Activated B cell treated with CpG ODN at 0.5 μM for 24 hours (primary cell): ENCODE measurements at regions not wholly inside any gene's neighbourhood (a gene's known extent, or its start where the extent isn't known, plus 50 kb on each side); places are given as distances from the start of the nearest gene placed in this dataset.

Experiments
- ATAC-seq: fragments of 200-7000 bp; cut with Tn5 transposase; one replicate; pipeline ENCODE4 v1.10.0; 2021; ENCODE audit warnings: low read depth, mild to moderate bottlenecking, moderate library complexity
- CTCF ChIA-PET: fragments of 350-600 bp; sonication (Branson Sonifier 250); formaldehyde crosslinking; loops from one replicate; lab custom pipeline; 2021; ENCODE audit warnings: antibody characterized with exemption; lab: Charles Lee
- POLR2A ChIA-PET: fragments of 350-600 bp; sonication (Branson Sonifier 250); formaldehyde crosslinking; loops from one replicate; lab custom pipeline; 2021; ENCODE audit warnings: antibody characterized with exemption; lab: Charles Lee
- DNase-seq: peaks from one replicate; pipeline ENCODE4 v3.0.0; 2022
- H3K27ac Mint-ChIP-seq: one replicate; pipeline ENCODE4 v1.8.0; 2020; ENCODE audit warnings: mixed read lengths
- H3K27me3 Mint-ChIP-seq: one replicate; pipeline ENCODE4 v1.8.0; 2021; ENCODE audit warnings: mixed read lengths
- H3K36me3 Mint-ChIP-seq: one replicate; pipeline ENCODE4 v1.8.0; 2021; ENCODE audit warnings: low read depth, mixed read lengths
- H3K4me1 Mint-ChIP-seq: one replicate; pipeline ENCODE4 v1.8.0; 2021; ENCODE audit warnings: mixed read lengths
- H3K4me3 Mint-ChIP-seq: one replicate; pipeline ENCODE4 v1.8.0; 2020; ENCODE audit warnings: mild to moderate bottlenecking, mixed read lengths
- H3K9me3 Mint-ChIP-seq: one replicate; pipeline ENCODE4 v1.8.0; 2020; ENCODE audit warnings: mixed read lengths
- intact Hi-C: fragments of 100-400 bp; cut with micrococcal nuclease; formaldehyde crosslinking; loops from one replicate; pipeline ENCODE4 v1.15.1; 2024
- TF ChIP-seq, protein P1 (sequence below): fragments of 200-600 bp; IDR thresholded peaks from one replicate; pipeline ENCODE4 v1.8.0; 2022; ENCODE audit warnings: antibody characterized with exemption, mild to moderate bottlenecking

- CTCF ChIA-PET, result no interaction called here
- intact Hi-C loops, result no loop called here
- Mint-ChIP-seq H3K4me1 (no peaks in the 10 kb centered on the region), H3K4me3 (no peak overlapping the region), H3K27ac (no peak overlapping the region), H3K36me3 (no peaks in the 10 kb centered on the region), H3K27me3 (no peaks in the 10 kb centered on the region), H3K9me3 (peaks cover 7% of the 10 kb centered on the region)
- POLR2A ChIA-PET, result no interaction called here
- DNase-seq (no peak), ATAC-seq (no peak)
- TF ChIP-seq, protein P1, sequence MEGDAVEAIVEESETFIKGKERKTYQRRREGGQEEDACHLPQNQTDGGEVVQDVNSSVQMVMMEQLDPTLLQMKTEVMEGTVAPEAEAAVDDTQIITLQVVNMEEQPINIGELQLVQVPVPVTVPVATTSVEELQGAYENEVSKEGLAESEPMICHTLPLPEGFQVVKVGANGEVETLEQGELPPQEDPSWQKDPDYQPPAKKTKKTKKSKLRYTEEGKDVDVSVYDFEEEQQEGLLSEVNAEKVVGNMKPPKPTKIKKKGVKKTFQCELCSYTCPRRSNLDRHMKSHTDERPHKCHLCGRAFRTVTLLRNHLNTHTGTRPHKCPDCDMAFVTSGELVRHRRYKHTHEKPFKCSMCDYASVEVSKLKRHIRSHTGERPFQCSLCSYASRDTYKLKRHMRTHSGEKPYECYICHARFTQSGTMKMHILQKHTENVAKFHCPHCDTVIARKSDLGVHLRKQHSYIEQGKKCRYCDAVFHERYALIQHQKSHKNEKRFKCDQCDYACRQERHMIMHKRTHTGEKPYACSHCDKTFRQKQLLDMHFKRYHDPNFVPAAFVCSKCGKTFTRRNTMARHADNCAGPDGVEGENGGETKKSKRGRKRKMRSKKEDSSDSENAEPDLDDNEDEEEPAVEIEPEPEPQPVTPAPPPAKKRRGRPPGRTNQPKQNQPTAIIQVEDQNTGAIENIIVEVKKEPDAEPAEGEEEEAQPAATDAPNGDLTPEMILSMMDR, result no peak
Observed at GRCh38 chr13:56917966-56918365, 222.8 kb upstream of the PRR20A start.

- ChIA-PET CTCF (no interaction called here), POLR2A (no interaction called here)
- intact Hi-C loops, result no loop called here
- DNase-seq (no peak), ATAC-seq (no peak)
- Mint-ChIP-seq H3K36me3 (no peaks in the 10 kb centered on the region), H3K4me3 (no peak overlapping the region), H3K9me3 (peaks cover 10% of the 10 kb centered on the region), H3K4me1 (no peaks in the 10 kb centered on the region), H3K27ac (no peak overlapping the region), H3K27me3 (no peaks in the 10 kb centered on the region)
- TF ChIP-seq, protein P1, result no peak
Observed at GRCh38 chr13:56923626-56924140, 217.0 kb upstream of the PRR20A start.

GRCh38 chr13:56924401-56924800 is 216.3 kb upstream of the PRR20A start:
- DNase-seq (no peak), ATAC-seq (no peak)
- Mint-ChIP-seq H3K36me3 (no peaks in the 10 kb centered on the region), H3K9me3 (peaks cover 13% of the 10 kb centered on the region), H3K4me3 (no peak overlapping the region), H3K27ac (no peak overlapping the region), H3K4me1 (no peaks in the 10 kb centered on the region), H3K27me3 (no peaks in the 10 kb centered on the region)
- ChIA-PET CTCF (no interaction called here), POLR2A (no interaction called here)
- TF ChIP-seq, protein P1, result no peak
- intact Hi-C loops, result no loop called here

- H3K4me3 Mint-ChIP-seq, result no peak overlapping the region
- DNase-seq, result no peak
- intact Hi-C loops, result no loop called here
- POLR2A ChIA-PET, result no interaction called here
- TF ChIP-seq, protein P1, result no peak
- no peaks in the 10 kb centered on the region for H3K4me1 Mint-ChIP-seq
- no peaks in the 10 kb centered on the region for H3K36me3 Mint-ChIP-seq
- no peak for ATAC-seq
- H3K27ac Mint-ChIP-seq, result no peak overlapping the region
- CTCF ChIA-PET, result no interaction called here
- H3K27me3 Mint-ChIP-seq, result no peaks in the 10 kb centered on the region
- H3K9me3 Mint-ChIP-seq, result peaks cover 9% of the 10 kb centered on the region
Observed at GRCh38 chr13:56932104-56932503, 208.6 kb upstream of the PRR20A start.

DNA sequence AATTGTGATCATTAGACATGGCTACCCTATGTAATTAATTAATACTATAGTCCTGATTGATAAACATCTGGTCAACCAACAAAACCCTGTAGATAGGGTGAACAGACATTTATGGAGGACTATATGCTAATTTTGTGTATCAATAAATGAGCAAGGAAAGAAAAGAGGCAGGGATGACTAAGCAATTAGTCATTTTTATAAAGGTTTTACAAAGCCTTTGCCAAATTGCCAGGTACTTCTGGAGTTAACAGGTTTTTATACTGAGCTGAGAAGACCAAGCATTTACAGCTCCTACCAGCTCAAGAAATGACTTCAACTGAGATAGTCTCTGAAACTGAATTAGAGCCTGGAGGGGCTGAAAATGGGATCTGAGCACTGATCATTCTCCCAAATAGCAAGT is 186.8 kb upstream of the PRR20A start:
- TF ChIP-seq, protein P1, result no peak
- intact Hi-C loops, result no loop called here
- DNase-seq (no peak), ATAC-seq (no peak)
- Mint-ChIP-seq H3K27me3 (no peaks in the 10 kb centered on the region), H3K4me1 (no peaks in the 10 kb centered on the region), H3K4me3 (no peak overlapping the region), H3K36me3 (no peaks in the 10 kb centered on the region), H3K9me3 (no peaks in the 10 kb centered on the region), H3K27ac (no peak overlapping the region)
- ChIA-PET POLR2A (no interaction called here), CTCF (no interaction called here)
